RPMI8226 (cell line): ENCODE measurements at regions not wholly inside any gene's neighbourhood (a gene's known extent, or its start where the extent isn't known, plus 50 kb on each side); places are given as distances from the start of the nearest gene placed in this dataset.
A peak's percentile ranks its signal among the peaks of the same experiment; 100 is the strongest.
"Not testable (repeated sequence)": the region's sequence is repeated elsewhere in the genome, so short reads cannot be mapped to it uniquely, and the experiment has no call there.

Experiments used
- DNase-seq: peaks from one replicate; pipeline ENCODE4 v3.0.0-alpha.2; 2015

DNA sequence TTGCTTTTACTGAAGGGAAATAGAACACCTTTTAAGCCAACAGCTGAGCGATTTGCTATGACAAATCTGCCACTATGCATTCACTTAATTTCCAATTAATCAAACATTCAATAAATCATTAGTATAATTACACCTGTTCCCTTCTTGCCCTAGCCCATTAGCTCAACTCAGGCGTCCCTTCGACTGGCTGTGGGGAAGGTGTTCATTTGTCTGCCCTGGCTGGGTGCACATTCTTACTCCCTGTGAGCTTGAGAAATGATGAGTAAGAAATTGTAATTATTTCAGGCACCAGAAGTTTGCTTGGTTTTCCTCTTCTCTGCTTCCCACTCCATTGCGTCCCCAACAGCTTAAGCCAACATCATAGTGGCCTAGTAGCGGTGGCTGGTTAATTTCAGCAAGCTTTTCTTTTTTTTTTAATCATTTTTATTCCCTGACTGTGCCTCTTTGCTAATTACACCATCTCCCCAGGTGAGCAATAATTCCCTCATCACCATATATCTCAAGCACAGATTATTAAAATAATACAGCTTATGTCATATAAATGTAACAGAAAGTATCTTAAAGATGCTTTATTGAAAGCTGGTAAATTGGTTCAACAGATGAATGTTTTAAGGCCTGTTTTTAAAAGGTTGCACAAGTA is 623.9 kb upstream of the RBFOX1 start:
- DNase-seq: no peak

DNA sequence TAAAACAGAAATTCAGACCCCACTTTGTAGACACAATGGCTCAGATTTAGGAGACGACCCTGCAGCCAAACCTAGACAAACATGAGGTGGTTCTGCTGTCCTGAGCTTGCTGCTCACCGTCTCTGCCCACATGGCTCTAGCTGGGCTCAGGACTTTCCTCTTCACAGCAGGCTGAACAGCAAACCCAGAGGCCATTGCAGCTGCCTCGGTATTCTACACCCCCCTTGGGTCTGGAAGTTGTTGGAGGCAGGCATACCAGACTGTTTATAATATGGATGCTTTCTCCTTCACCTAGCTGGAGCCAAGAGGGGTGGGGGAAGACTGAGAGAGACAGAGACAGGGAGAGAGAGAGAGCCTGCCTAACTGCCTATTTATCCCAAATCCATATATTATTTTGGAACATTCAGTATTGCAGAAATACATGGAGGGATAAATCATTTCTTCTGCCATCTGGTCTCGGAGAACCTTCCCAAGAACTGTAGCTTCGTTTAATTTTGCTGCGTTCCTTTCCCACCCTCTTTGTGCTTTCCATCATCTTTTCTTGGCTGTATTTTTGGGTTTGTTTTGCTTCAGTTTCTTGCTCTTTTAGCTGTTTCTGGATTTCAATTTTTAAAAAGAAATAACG is 628.2 kb upstream of the RBFOX1 start:
- DNase-seq: no peak

- no peak for DNase-seq
Observed at GRCh38 chr16:6701096-6701495, 631.5 kb upstream of the RBFOX1 start.

DNA sequence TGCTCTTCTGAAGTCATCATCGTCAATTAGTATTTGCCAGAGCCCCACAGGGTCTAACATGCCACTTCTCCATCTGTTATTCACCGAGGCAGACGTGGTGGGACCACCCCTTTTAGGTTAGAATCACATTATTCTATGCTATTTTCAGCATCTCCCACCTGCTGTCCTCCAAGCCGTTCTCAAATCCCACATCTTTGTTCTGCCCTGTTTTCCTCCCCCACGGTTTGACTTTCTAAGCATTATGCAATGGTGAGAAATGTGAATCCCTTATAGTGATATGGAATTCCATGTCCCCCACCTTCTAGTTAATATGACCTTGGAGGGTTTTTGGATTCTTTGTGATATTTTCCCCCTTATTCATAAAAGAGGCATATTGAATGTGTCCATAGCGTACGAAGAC is 634.1 kb upstream of the RBFOX1 start:
- no peak for DNase-seq

DNA sequence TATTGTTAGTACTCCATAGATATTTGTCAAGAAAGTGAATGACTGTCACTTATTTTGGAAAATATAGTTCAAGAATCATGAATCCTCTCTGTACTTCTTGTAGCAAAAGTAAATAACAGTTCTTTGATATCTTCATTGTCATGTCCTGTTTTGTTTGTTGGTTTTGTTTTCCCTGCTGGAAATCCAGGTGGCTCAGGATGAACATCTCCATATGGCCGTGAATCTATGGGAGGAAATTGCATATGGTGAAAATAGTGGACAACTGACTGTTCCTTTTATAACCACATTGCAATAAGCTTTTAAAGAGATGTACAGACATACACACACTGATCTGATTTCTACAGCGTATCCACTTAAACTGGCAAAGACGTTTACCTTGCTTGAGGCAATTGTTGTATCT is 637.0 kb upstream of the RBFOX1 start:
- DNase-seq: no peak

- no peak for DNase-seq
Observed at GRCh38 chr16:6694636-6695035, 638.0 kb upstream of the RBFOX1 start.

- not testable (repeated sequence) for DNase-seq
Observed at GRCh38 chr16:6693418-6693817, 639.2 kb upstream of the RBFOX1 start.

DNA sequence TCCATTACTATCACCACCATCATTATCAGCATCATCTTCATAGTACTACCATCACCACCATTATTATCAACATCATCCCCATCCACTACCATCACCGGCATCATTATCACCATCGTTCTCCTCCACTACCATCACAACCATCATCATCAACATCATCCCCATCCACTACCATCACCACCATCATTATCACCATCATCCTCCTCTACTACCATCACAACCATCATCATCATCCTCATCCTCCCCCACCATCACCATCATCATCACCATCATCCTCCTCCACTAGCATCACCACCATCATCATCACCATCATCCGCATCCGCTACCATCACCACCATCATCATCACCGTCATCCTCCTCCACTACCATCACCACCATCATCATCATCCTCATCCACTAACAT is 639.8 kb upstream of the RBFOX1 start:
- DNase-seq: no peak

GRCh38 chr16:6690741-6691140 is 641.9 kb upstream of the RBFOX1 start:
- no peak for DNase-seq

DNA sequence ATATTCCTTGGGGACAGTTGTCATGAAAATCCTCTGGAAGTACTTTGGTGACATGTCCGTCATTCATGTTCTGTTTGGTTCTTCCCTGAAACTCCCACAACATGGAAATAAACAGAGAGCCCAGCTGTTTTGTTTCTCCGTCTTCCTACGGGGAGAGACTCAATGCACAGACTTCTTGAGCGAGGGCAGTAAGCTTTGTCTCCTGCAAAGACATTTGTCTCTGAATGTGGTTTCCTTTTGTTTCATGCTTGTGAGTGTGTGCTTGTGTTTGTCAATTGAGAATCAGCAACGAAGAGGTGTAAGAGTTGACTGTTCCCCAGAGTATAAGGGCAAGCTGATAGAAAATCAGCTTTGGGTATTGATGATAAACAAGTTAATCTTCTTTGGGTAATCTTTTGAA is 643.0 kb upstream of the RBFOX1 start:
- DNase-seq: no peak

DNA sequence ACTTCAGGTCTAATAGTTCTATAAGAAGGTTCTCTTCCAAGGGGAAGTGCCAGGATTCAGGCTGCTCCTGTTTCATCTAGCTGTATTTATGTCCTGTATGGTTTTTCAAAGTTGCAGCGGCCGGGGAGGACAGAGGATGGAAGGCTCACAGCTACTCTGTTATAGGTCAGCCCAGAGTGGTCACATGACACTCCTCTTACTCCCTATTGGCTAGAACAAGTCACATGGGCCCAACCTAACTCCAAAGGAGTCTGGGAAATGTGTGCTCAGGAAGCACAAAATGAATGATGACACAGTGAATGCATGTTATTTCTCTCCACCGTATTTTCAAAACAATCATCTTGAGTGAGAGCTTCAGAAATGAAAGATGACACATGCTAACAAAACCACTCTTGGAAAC is 645.1 kb upstream of the RBFOX1 start:
- no peak for DNase-seq

- DNase-seq: peak; percentile 52
Observed at GRCh38 chr16:6684076-6684673, 648.5 kb upstream of the RBFOX1 start.

- DNase-seq: peak; percentile 70
Observed at GRCh38 chr16:6682142-6682811, 650.4 kb upstream of the RBFOX1 start.

DNA sequence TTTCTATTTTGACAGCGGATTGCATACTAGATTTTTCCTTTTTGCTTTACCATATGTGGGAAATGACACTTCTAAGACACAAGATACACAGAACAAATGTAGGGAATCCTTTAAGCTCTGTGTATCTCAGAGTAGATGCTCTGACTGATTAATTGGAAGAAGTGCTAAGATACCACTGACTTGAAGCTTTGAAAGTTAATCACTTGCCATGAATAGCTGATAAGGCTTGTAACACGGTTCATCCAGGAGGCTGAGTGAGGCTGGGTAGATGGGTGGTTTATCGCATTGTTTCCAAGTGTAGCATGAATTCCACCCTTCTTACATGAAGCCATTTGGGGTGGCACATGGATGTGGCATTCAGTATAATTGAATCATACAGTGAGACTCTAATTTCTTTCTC is 654.1 kb upstream of the RBFOX1 start:
- no peak for DNase-seq

DNA sequence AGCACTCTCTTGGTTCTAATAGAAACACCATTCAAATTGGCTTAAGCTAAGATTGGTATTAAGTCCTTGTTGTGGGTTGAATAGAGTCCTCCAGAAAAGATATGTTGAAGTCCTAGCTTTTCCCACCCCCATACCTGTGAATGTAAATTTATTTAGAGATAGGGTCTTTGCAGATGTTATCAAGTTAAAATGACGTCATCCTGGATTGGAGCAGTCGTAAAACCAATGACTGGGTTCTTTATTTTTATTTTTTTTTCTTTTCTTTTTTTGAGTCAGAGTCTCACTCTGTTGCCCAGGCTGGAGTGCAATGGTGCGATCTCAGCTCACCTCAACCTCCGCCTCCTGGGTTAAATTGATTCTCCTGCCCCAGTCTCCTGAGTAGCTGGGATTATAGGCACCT is 658.6 kb upstream of the RBFOX1 start:
- no peak for DNase-seq

GRCh38 chr16:6672507-6672906 is 660.1 kb upstream of the RBFOX1 start:
- DNase-seq: no peak

DNA sequence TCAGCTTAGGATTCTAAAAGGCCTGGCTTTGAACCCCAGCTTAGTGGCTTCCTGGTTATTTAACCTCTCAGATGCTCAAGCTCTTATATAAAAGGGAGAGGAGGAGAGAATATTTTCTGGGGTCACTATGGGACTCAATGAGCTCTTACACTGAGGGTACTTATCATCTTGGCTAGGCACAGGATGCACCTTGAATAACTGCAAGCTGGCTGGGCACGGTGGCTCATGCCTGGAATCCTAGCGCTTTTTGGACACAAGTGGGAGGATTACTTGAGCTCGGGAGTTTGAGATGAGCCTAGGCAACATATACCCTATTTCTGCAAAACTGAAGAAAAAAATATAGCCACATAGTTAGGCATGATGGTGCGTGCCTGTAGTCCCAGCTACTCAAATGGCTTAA is 665.3 kb upstream of the RBFOX1 start:
- no peak for DNase-seq

GRCh38 chr16:6665126-6665525 is 667.5 kb upstream of the RBFOX1 start:
- DNase-seq: no peak

DNA sequence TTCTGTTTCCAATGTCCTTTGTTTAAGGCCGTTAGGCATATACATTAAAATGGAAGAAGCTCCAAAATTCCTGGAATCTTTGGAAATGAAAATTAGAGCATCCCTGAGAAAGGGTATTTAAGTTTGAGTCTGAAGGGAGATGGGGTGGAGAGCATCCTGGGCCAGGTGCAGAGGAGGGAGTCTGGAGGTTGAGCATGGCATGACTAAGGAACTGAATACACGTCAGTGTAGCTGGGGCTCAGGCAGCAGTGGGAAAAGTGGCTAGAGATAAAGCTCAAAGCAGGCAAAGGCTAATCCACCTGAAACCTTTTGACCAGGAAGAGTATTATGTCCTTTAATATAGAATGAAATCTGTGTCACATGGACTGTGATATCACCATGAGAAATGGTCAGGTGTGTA is 669.0 kb upstream of the RBFOX1 start:
- DNase-seq: no peak

- no peak for DNase-seq
Observed at GRCh38 chr16:6656760-6657159, 675.9 kb upstream of the RBFOX1 start.

GRCh38 chr16:6646891-6647290 is 685.8 kb upstream of the RBFOX1 start:
- no peak for DNase-seq

- DNase-seq: no peak
Observed at GRCh38 chr16:6645768-6646568, 686.7 kb upstream of the RBFOX1 start.

- no peak for DNase-seq
Observed at GRCh38 chr16:6644916-6645315, 687.7 kb upstream of the RBFOX1 start.
